Activated effector memory CD4-positive, alpha-beta T cell treated with anti-CD3 and anti-CD28 coated beads, Interleukin-2, amount 50 U/mL, for 16 hours (primary cell): ENCODE measurements at regions not wholly inside any gene's neighbourhood (a gene's known extent, or its start where the extent isn't known, plus 50 kb on each side); places are given as distances from the start of the nearest gene placed in this dataset.

Experiments used
- DNase-seq: peaks from one replicate; pipeline ENCODE4 v3.0.0-alpha.2; 2020

DNA sequence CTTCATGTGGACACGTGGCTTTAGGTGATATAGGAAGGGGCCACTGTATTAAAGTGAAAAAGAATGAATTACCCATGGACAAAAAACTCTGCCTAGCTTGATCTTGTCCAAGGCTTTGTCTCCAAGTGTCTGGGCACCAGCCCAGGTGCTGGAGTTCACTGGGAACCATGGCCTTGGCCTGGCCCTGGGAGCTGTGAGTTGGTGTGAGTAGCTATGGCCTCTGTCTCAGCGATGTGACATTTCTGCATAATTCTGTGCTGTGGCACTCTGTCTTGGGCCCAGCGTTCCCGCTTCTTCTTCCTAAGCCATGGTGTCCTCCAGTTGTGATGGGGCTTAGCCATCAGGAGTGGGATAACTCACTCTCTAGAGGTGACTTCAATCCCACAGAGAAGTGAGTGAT is 119.0 kb upstream of the PPP2R2D start:
- DNase-seq: no peak

GRCh38 chr10:131784363-131785120 is 116.3 kb upstream of the PPP2R2D start:
- no peak for DNase-seq

DNA sequence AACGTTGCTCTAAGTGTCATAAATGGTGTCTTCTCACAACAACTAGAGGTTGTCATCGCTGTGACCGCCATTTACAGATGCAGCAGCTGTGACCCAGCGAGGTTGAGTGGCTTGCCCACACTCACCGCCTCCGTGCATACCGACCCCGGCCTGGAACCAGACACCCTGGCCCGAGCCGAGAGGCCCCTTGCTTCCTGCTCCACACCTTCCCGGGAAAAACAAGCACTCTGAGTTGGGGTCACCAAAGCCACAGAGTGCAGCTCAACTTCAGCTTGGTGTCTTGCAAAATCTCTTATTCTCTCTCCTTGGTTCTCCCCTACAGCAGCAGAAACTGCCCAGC is 115.7 kb upstream of the PPP2R2D start:
- DNase-seq: no peak

- DNase-seq: no peak
These were observed 113.8 kb upstream of the PPP2R2D start for GRCh38 chr10:131786756-131787605.

DNA sequence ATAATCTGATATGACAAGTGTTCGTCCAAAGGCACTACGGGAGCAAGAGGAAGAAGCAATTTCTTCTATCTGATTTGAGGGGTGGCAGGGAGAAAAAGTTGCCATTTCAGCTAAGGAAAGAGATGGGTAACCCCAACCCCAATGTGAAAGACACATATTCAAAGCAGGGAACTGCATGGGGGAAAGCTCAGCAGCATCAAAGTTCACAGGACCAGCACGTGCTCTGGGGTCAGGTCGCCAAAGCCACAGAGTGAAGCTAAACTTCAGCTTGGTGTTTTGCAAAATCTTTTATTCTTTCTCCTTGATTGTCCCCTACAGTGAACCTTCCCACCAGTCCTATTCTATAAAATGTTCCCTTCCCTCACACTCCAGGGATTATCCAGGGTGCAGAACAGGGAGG is 112.8 kb upstream of the PPP2R2D start:
- no peak for DNase-seq

DNA sequence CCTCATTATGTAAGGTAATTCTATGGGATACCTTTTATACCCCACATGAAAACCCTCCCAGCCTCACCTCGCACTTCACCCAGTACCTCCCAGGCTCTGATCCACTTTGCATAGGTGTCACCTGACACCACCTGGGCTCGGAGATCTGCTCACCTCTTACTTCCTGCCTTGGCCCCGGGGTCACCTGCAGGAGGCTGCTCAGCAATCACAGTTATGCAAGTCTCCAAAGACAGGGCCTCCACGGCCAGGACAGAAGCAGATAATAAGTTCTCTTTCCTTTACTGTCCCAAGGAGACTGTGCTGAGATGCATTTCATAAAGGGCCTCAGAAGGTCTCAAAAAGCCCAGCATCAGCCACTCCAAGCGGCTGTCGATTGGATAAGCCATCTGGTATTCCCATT is 112.4 kb upstream of the PPP2R2D start:
- peak; percentile 53 for DNase-seq

GRCh38 chr10:131789516-131789915 is 111.3 kb upstream of the PPP2R2D start:
- peak; percentile 27 for DNase-seq

DNA sequence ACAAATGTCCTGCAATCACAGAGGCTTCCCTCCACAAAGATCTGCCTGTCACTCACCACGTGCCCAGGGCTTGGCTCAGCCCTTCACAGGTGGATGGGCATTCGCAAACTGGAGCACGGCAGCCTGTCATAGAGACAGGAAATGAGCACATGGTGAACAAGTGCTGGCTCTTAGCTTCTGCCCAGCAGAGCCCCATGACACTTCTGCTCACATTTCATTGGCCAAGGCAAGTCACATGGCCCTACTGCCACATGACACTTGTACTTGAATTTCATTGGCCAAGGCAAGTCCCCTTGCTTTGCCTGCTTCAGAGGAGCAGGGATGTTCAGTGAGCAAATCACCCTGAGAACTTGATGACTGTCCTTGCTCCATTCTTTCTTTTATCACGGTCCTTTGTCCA is 110.8 kb upstream of the PPP2R2D start:
- peak; percentile 39 for DNase-seq

- peak; percentile 54 for DNase-seq
These were observed 108.7 kb upstream of the PPP2R2D start for GRCh38 chr10:131792011-131792651.

DNA sequence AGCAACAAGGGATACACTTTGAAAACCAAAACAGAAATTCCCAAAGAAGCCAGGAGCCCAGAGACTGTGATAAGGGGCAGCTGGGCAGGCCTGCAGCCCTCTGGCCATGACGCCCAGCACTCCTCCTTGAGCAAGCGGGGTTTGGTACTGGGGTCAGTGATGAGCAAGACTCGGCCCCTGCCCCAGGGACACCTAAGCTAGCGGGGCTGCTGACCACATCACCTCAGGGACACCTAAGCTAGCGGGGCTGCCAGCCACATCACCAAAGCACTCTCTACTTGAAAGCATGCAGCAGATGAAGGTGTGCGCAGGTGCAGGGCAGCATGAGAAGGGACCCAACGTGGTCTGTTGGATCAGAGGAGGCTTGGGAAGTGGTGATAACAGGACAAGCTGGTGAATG is 108.0 kb upstream of the PPP2R2D start:
- DNase-seq: peak; percentile 36

DNA sequence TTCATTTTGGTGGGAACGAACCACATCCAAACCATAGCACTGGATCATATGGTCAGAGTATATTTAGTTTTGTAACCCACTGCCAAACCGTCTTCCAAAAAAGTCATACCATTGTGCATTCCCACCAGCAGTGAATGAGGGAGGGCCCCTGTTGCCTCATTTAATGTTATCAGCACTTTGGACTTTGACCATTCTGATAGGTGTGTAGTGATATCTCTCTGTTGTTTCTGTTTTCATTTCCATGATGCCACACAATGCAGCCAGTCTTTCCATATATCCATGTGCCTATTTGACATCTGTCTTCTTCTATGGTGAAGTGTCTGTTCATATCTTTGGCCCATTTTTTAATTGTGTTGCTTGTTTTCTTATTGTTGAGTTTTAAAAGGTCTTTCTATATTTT is 105.0 kb upstream of the PPP2R2D start:
- no peak for DNase-seq

- peak; percentile 19 for DNase-seq
These were observed 103.2 kb upstream of the PPP2R2D start for GRCh38 chr10:131797626-131798025.

DNA sequence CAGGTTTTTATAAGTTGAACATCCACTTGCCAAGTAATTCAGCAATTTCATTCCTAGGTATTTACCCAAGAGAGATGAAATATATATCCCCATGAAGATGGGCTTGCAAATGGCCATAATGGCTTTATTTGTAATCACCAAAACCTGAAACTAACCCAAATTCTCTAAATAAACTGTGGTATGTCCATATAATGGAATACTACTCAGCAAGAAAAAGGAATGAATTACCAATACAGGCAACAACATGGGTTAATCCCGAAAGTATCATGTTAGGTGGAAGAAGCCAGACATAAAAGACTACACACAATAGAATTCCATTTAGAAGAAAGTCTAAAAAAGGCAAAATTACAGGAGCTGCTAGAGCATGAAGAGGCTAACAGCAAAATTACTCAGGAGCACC is 101.4 kb upstream of the PPP2R2D start:
- DNase-seq: no peak

DNA sequence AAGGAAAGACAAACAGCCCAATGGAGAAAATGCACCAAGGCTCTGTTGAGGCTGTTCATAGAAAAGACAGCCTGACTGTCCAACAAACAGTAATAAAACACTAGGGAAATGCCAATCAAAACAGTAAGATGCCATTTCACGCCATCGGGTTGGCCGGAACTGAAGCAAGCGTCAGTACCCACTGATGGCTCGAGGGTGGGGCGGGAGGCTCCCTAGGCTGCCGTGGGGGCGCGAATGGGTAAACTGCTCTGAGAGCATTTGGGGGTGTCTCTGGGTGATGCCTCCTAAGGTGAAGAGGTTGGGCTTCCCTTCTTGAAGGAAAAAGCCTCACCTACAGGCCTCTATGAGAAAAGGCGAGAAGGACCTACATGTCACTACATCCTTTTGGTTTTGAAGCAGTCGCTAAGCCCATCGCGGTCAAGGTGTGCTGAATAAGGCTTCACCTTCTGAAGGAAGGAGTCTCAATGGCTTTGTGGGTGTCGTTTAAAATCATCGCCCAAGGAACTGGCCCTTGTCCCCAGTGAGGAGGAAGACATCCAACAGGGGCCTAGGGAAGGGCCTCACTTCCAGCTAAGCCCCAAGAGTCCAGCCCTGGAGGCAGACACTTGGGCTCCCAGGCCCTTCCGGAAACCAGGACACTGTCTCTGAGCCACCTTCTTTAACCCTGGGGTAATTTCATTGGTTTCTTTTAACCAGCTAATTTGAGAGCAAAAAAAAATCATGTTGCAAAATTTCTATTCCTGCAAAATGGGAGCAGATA is 98.5 kb upstream of the PPP2R2D start:
- DNase-seq: peak; percentile 31

- DNase-seq: no peak
These were observed 97.8 kb upstream of the PPP2R2D start for GRCh38 chr10:131802996-131803395.

- DNase-seq: no peak
These were observed 96.9 kb upstream of the PPP2R2D start for GRCh38 chr10:131803860-131804425.

DNA sequence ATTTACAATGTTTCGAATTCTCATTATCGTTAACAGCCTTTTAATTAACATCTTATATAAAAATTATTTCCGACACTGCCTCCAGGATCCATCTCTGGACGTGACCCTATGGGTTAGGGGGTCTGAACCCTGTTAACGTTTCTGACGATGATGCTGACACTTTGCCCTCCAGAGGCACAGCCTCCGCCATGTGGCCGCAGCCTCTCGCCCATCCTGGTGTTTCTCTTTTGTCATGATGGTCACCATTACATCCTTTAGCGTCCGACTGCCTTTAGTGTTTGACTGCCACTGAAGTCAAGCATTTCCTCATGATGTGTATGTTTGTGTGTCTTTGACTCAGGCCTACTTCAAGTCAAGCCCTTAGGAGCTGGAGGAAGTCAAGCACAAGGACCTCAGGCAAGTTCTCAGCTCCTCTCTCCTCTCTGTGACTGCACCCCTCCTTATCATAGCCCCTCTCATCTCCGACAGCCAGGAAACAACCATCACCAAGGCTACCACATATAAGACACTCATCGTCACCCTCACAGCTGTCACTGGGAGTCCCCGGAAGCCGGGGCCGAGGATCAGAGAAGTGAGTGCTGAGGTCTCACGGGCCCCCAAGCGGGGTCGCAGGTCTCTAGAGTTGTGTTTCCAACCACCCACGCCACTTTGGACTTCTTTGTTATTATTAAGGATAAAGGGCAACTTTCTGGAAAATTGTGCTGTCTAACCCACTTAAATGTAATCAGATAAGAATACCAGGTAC is 96.1 kb upstream of the PPP2R2D start:
- no peak for DNase-seq

GRCh38 chr10:131805696-131806095 is 95.1 kb upstream of the PPP2R2D start:
- DNase-seq: no peak

DNA sequence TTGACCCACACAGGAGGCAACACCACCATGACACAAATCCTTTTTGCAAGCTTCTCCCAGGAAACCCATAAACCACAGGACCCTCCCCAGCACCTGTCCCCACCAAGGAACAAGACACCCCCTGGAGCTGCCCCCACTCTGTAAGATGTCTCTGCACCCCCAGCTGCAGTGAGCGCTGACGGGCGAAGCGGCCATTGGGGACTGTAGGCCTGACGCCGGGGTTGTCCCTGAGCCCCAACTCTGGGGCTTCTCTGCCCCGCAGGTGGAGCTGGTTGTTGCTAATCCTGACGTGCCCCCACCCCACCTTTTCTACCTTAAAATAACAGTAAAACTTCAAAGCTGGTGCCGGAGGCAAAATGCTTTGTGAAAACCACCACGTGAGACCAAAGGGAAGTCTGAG is 94.7 kb upstream of the PPP2R2D start:
- no peak for DNase-seq

DNA sequence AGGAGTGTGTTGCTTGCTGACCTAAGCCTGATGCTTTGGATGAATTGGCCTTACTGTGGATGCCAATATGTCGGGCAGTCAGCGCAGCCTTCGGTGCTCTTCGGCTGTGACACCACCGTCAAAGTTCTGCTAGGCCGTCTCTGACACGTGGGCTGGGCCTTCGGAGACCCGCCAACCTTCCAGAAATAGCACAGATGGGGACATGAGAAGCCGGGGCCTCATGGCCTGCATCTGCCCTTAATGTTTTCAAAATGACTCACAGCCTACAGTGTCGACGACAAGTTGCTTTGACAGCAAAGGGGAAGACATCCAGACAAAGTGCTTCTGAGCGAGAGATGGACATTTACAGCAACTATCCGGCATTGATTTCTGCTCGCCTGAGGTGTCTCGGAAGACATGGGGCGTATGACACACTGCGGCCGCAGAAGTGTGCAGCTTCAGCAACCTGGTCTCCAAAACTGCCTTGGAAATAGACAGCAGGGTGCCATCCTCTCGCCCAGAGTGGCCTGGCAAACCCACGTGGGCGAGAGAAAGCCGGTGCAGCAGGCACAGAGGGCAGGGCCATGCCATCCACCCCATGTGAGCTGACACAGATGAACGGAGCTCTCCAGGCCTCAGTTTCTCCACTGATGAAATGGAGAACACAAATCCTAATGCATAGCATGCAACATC is 94.0 kb upstream of the PPP2R2D start:
- DNase-seq: no peak

- DNase-seq: no peak
These were observed 92.4 kb upstream of the PPP2R2D start for GRCh38 chr10:131808370-131808930.
